Gastrocnemius medialis (tissue), 4 donors: ENCODE measurements at regions not wholly inside any gene's neighbourhood (a gene's known extent, or its start where the extent isn't known, plus 50 kb on each side); places are given as distances from the start of the nearest gene placed in this dataset.

Experiments used
- POLR2A ChIP-seq, 2 donors: fragments of 450-650 bp; IDR thresholded peaks; one replicate each; pipeline ENCODE4 v1.6.1; 2017; ENCODE audit warnings: antibody characterized with exemption in 2 of 2, mild to moderate bottlenecking in 2 of 2, moderate library complexity in 2 of 2
- TF ChIP-seq, protein P1 (sequence below), 5 experiments: fragments of 450-650 bp in 3 of 5; fragments of 200-600 bp in 2 of 5; sonication (generic) in 2 of 5; IDR thresholded peaks in 4 of 5; conservative IDR thresholded peaks in 1 of 5; 1 replicate in 4 of 5; 2 replicates in 1 of 5; pipeline ENCODE4 v1.5.1; 2016 to 2019; ENCODE audit warnings: antibody characterized with exemption in 5 of 5, mild to moderate bottlenecking in 3 of 5, moderate library complexity in 3 of 5

DNA sequence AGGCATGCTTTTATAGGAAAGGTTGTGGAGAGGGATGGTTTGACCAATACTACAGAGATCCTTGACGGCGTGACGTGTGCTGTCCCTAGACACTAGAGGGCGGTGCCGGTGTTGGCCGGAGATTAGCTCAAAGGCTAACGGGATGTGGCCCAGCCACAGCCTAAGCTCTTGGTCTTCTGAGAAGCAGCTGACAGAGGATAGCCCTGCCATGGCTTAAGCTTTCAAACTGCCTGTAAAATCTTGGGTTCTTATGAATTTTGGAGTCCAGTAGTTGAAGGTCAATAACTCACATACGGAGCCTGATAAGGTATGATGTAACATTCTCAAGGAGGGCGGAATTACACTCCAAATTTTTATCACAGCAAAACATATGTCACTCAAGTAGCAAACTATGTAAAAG lies 515.7 kb upstream of the ATXN7L3B start:
- TF ChIP-seq, protein P1, sequence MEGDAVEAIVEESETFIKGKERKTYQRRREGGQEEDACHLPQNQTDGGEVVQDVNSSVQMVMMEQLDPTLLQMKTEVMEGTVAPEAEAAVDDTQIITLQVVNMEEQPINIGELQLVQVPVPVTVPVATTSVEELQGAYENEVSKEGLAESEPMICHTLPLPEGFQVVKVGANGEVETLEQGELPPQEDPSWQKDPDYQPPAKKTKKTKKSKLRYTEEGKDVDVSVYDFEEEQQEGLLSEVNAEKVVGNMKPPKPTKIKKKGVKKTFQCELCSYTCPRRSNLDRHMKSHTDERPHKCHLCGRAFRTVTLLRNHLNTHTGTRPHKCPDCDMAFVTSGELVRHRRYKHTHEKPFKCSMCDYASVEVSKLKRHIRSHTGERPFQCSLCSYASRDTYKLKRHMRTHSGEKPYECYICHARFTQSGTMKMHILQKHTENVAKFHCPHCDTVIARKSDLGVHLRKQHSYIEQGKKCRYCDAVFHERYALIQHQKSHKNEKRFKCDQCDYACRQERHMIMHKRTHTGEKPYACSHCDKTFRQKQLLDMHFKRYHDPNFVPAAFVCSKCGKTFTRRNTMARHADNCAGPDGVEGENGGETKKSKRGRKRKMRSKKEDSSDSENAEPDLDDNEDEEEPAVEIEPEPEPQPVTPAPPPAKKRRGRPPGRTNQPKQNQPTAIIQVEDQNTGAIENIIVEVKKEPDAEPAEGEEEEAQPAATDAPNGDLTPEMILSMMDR (IDR thresholded peaks at IDR 0.05 in 4 of 5, conservative IDR thresholded peaks at IDR 0.05 in 1 of 5), result peak in 1 of 5 experiments; percentile 22
- TF ChIP-seq POLR2A (IDR thresholded peaks at IDR 0.05), result no peak
